H1 (cell line): ENCODE measurements at regions not wholly inside any gene's neighbourhood (a gene's known extent, or its start where the extent isn't known, plus 50 kb on each side); places are given as distances from the start of the nearest gene placed in this dataset.

ENCODE experiments used
- CTCF ChIA-PET: fragments of 300-600 bp; sonication (Branson Sonifier 250); formaldehyde crosslinking; loops from one replicate; lab custom pipeline; 2021; ENCODE audit not compliant: partially characterized antibody; lab: Charles Lee
- POLR2A ChIA-PET: fragments of 300-600 bp; sonication (Branson Sonifier 250); formaldehyde crosslinking; loops from one replicate; lab custom pipeline; 2021; ENCODE audit warnings: inconsistent platforms; ENCODE audit not compliant: partially characterized antibody; lab: Charles Lee
- DNase-seq, 2 experiments: peaks; one replicate each; pipeline versions ENCODE4 v3.0.0 to v3.0.0-alpha.2; 2010 to 2022; ENCODE audit warnings: low spot score in 2 of 2, low read depth in 1 of 2, mixed read lengths in 1 of 2
- FAIRE-seq: peaks from 2 replicates; lab custom pipeline; 2011; peaks lifted over from hg19 to GRCh38; lab: Jason Lieb, UNC
- H2AFZ ChIP-seq: 2 replicates; pipeline ENCODE4 v1.8.1; 2012; ENCODE audit warnings: low read length, inconsistent platforms
- H2AK5ac ChIP-seq: 2 replicates; pipeline ENCODE4 v1.6.1; 2013; ENCODE audit warnings: low read depth, low read length
- H2BK120ac ChIP-seq: replicated peaks from 2 replicates; pipeline ENCODE3; 2013; ENCODE audit warnings: low read depth, low read length, inconsistent platforms
- H2BK12ac ChIP-seq: 2 replicates; pipeline ENCODE4 v1.6.1; 2013; ENCODE audit warnings: low read depth, low read length
- H2BK15ac ChIP-seq: 2 replicates; pipeline ENCODE4 v1.6.1; 2013; ENCODE audit warnings: low read length
- H2BK20ac ChIP-seq: 2 replicates; pipeline ENCODE4 v1.6.1; 2013; ENCODE audit warnings: low read length
- H2BK5ac ChIP-seq: 2 replicates; pipeline ENCODE4 v1.6.1; 2013; ENCODE audit warnings: low read depth, low read length
- H3K14ac ChIP-seq: 2 replicates; pipeline ENCODE4 v1.6.1; 2013; ENCODE audit warnings: inconsistent platforms; ENCODE audit not compliant: insufficient read length
- H3K18ac ChIP-seq: 2 replicates; pipeline ENCODE4 v1.6.1; 2013; ENCODE audit warnings: low read length; ENCODE audit errors: extremely low read depth
- H3K23ac ChIP-seq: 2 replicates; pipeline ENCODE4 v1.6.1; 2013; ENCODE audit warnings: inconsistent platforms; ENCODE audit not compliant: insufficient read length
- H3K23me2 ChIP-seq: 2 replicates; pipeline ENCODE4 v1.6.1; 2013; ENCODE audit warnings: low read depth, low read length
- H3K27ac ChIP-seq: 2 replicates; pipeline ENCODE4 v1.6.1; 2011; ENCODE audit warnings: low read depth, low read length, inconsistent platforms
- H3K27me3 ChIP-seq, 4 experiments: replicated peaks in 1 of 4; 1 replicate in 1 of 4; 2 replicates in 3 of 4; pipeline versions ENCODE4 v1.6.1 to v1.8.1; 2011 to 2013; ENCODE audit warnings: low read length in 3 of 4, mild to moderate bottlenecking in 3 of 4, inconsistent platforms in 2 of 4, mixed read lengths in 2 of 4, moderate library complexity in 1 of 4; ENCODE audit not compliant: control insufficient read depth in 3 of 4, insufficient read depth in 3 of 4; ENCODE audit errors: extremely low read depth in 1 of 4
- H3K36me3 ChIP-seq, 4 experiments: 2 replicates each; pipeline versions ENCODE4 v1.6.1 to v1.8.1; 2011 to 2013; ENCODE audit warnings: mild to moderate bottlenecking in 4 of 4, low read length in 3 of 4, moderate library complexity in 2 of 4, control low read depth in 1 of 4, inconsistent platforms in 1 of 4; ENCODE audit not compliant: insufficient read depth in 4 of 4, control insufficient read depth in 2 of 4
- H3K4ac ChIP-seq: replicated peaks from 2 replicates; pipeline ENCODE3; 2013; ENCODE audit warnings: low read length, low read depth, mixed read lengths, inconsistent platforms; ENCODE audit not compliant: insufficient read length
- H3K4me1 ChIP-seq, 4 experiments: replicated peaks in 1 of 4; 1 replicate in 1 of 4; 2 replicates in 3 of 4; pipeline versions ENCODE4 v1.6.1 to v1.8.1; 2011 to 2013; ENCODE audit warnings: low read length in 3 of 4, inconsistent platforms in 2 of 4, mixed read lengths in 1 of 4; ENCODE audit not compliant: insufficient read depth in 4 of 4, control insufficient read depth in 3 of 4
- H3K4me2 ChIP-seq, 2 experiments: 2 replicates each; pipeline versions ENCODE4 v1.6.1 to v1.8.1; 2011 to 2013; ENCODE audit warnings: low read depth in 2 of 2, low read length in 2 of 2, control low read depth in 1 of 2, inconsistent platforms in 1 of 2, mild to moderate bottlenecking in 1 of 2; ENCODE audit not compliant: insufficient read depth in 1 of 2
- H3K4me3 ChIP-seq, 4 experiments: fragments of 200-600, 300-600 bp in 1 of 4; sonication (generic), shearing (Covaris generic), sonication (Bioruptor Twin) in 1 of 4; 2 replicates each; pipeline versions ENCODE4 v1.5.1 to v1.8.1; 2011 to 2016; ENCODE audit warnings: low read length in 4 of 4, low read depth in 3 of 4, control low read depth in 2 of 4, inconsistent platforms in 2 of 4, mild to moderate bottlenecking in 2 of 4, mixed read lengths in 1 of 4, moderate library complexity in 1 of 4; ENCODE audit not compliant: insufficient read depth in 2 of 4; ENCODE audit errors: extremely low read depth in 1 of 4
- H3K56ac ChIP-seq: replicated peaks from 2 replicates; pipeline ENCODE3; 2013; ENCODE audit warnings: low read depth, mild to moderate bottlenecking, mixed read lengths, low read length, inconsistent platforms; ENCODE audit not compliant: insufficient read length
- H3K79me1 ChIP-seq: 2 replicates; pipeline ENCODE4 v1.6.1; 2013; ENCODE audit warnings: low read depth, low read length, control low read depth
- H3K79me2 ChIP-seq, 2 experiments: 2 replicates each; pipeline versions ENCODE4 v1.6.1 to v1.8.1; 2012 to 2013; ENCODE audit warnings: low read length in 2 of 2, mild to moderate bottlenecking in 2 of 2, inconsistent platforms in 1 of 2; ENCODE audit not compliant: insufficient read depth in 2 of 2, control insufficient read depth in 1 of 2
- H3K9ac ChIP-seq, 4 experiments: replicated peaks in 1 of 4; 1 replicate in 1 of 4; 2 replicates in 3 of 4; pipeline versions ENCODE4 v1.6.1 to v1.8.1; 2011 to 2013; ENCODE audit warnings: low read depth in 3 of 4, low read length in 3 of 4, control low read depth in 2 of 4, mild to moderate bottlenecking in 2 of 4, moderate library complexity in 2 of 4, inconsistent platforms in 1 of 4; ENCODE audit errors: extremely low read depth in 1 of 4
- H3K9me3 ChIP-seq, 2 experiments: 2 replicates each; pipeline versions ENCODE4 v1.6.1 to v1.8.1; 2012 to 2013; ENCODE audit warnings: mild to moderate bottlenecking in 2 of 2, moderate library complexity in 2 of 2, control low read depth in 1 of 2, inconsistent platforms in 1 of 2, low read depth in 1 of 2, low read length in 1 of 2, mixed read lengths in 1 of 2; ENCODE audit not compliant: insufficient read depth in 2 of 2
- H4K20me1 ChIP-seq, 2 experiments: replicated peaks in 1 of 2; 2 replicates each; pipeline versions ENCODE3 to v1.8.1; 2011 to 2013; ENCODE audit warnings: inconsistent platforms in 2 of 2, low read length in 2 of 2, mild to moderate bottlenecking in 1 of 2; ENCODE audit not compliant: insufficient read depth in 2 of 2, control insufficient read depth in 1 of 2
- H4K5ac ChIP-seq: 2 replicates; pipeline ENCODE4 v1.6.1; 2013; ENCODE audit warnings: low read length, low read depth, mixed read lengths, inconsistent platforms; ENCODE audit not compliant: insufficient read length
- H4K8ac ChIP-seq: 2 replicates; pipeline ENCODE4 v1.8.0; 2013; ENCODE audit warnings: mild to moderate bottlenecking, moderate library complexity, low read length, inconsistent platforms; ENCODE audit not compliant: insufficient read depth; ENCODE audit errors: extremely low read depth
- H4K91ac ChIP-seq: replicated peaks from 2 replicates; pipeline ENCODE3; 2013; ENCODE audit warnings: low read length, mixed read lengths, inconsistent platforms; ENCODE audit not compliant: insufficient read length
- EGR1 ChIP-seq: IDR thresholded peaks from 2 replicates; pipeline ENCODE4 v1.6.1; 2011; ENCODE audit warnings: low read depth, low read length, borderline replicate concordance
- KDM1A ChIP-seq: fragments of 200-600, 300-600 bp; sonication (generic); IDR thresholded peaks from 2 replicates; pipeline ENCODE4 v1.7.1; 2016; ENCODE audit warnings: mild to moderate bottlenecking, low read length, borderline replicate concordance
- KDM5A ChIP-seq: fragments of 200-600 bp; IDR thresholded peaks from 2 replicates; pipeline ENCODE4 v1.7.1; 2012; ENCODE audit warnings: mild to moderate bottlenecking, low read length, inconsistent platforms, mixed read lengths
- SP1 ChIP-seq: IDR thresholded peaks from 2 replicates; pipeline ENCODE4 v1.6.1; 2011; ENCODE audit warnings: low read depth, low read length
- TBP ChIP-seq: IDR thresholded peaks from 2 replicates; pipeline ENCODE4 v1.6.1; 2011; ENCODE audit warnings: low read depth, low read length, improper control_type of control experiment
- WGBS, 2 experiments: shearing (Covaris generic) in 1 of 2; methylation state at CpG; one replicate each; pipeline versions ENCODE4 v1.1.6 to v1.1.7; 2013 to 2015; ENCODE audit warnings: low lambda C conversion rate in 2 of 2, mixed read lengths in 2 of 2, inconsistent platforms in 1 of 2, low coverage in 1 of 2, missing lambda C conversion rate in 1 of 2; ENCODE audit not compliant: insufficient replicate concordance in 2 of 2, insufficient coverage in 1 of 2, insufficient read length in 1 of 2; ENCODE audit errors: extremely low coverage in 1 of 2, missing lambda C conversion rate in 1 of 2; 5-methylcytosine and 5-hydroxymethylcytosine counted together

- Histone ChIP-seq H3K56ac (no peak overlapping the region), H4K8ac (no peak overlapping the region), H3K79me1 (no peaks in the 10 kb centered on the region), H2AFZ (no peak overlapping the region), H3K4me1 (no peaks in the 10 kb centered on the region), H3K9ac (no peak overlapping the region), H4K5ac (no peak overlapping the region), H3K4ac (no peak overlapping the region), H3K9me3 (no peaks in the 10 kb centered on the region), H3K27ac (no peak overlapping the region), H3K14ac (no peak overlapping the region), H3K23ac (no peak overlapping the region), H2AK5ac (no peak overlapping the region), H3K4me2 (no peak overlapping the region), H3K18ac (no peak overlapping the region), H3K36me3 (no peaks in the 10 kb centered on the region), H2BK20ac (no peak overlapping the region), H4K20me1 (no peaks in the 10 kb centered on the region), H2BK15ac (no peak overlapping the region), H2BK12ac (no peak overlapping the region), H3K27me3 (no peaks in the 10 kb centered on the region), H2BK120ac (no peak overlapping the region), H2BK5ac (no peak overlapping the region), H3K23me2 (no peaks in the 10 kb centered on the region), H3K79me2 (no peaks in the 10 kb centered on the region), H3K4me3 (no peak overlapping the region), H4K91ac (no peak overlapping the region)
- ChIA-PET POLR2A (interaction anchor here (0.5 kb wide), 1 partner anchor 1178 kb away, joined by 3 read pairs; no protein-coding TSS in a partner anchor), CTCF (interaction anchor here (1.1 kb wide), 1 partner anchor 143 kb away, joined by 3 read pairs; no protein-coding TSS in a partner anchor)
- FAIRE-seq: no peak
- TF ChIP-seq KDM5A (no peak), KDM1A (no peak), TBP (no peak), EGR1 (no peak), SP1 (no peak)
- 63% methylated on average over 1 of the region's 1 CpG; no CpG with 5 or more reads in 1 of the 2 experiments for WGBS, 2 experiments
- DNase-seq: no peak
These were observed 66.2 kb downstream of the DRD1 start for GRCh38 chr5:175377816-175378215.
